ENCODE measurements at regions not wholly inside any gene's neighbourhood (a gene's known extent, or its start where the extent isn't known, plus 50 kb on each side); places are given as distances from the start of the nearest gene placed in this dataset.
"Not testable (repeated sequence)": the region's sequence is repeated elsewhere in the genome, so short reads cannot be mapped to it uniquely, and the experiment has no call there.

DNA sequence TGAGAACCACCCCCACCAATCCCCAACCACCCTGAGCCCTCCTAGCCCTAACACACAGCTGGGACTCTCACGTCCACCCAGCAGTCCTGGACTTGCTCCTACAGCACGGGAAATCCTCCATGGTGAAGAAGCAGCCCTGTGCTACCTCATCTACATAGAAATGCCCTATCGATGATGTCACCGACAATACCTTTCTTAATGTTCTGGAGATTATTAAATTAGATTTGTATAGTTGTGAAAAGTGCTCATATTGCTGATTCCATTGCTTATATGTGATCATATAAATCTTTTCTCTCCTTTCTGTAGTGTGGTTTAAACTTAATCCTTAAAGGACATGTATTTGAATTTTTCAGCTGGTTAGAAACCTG, 97.1 kb downstream of the PPIAL4G start:
- DNase-seq (ENCODE audit: low read depth in 2 of 2): not testable (repeated sequence)

DNA sequence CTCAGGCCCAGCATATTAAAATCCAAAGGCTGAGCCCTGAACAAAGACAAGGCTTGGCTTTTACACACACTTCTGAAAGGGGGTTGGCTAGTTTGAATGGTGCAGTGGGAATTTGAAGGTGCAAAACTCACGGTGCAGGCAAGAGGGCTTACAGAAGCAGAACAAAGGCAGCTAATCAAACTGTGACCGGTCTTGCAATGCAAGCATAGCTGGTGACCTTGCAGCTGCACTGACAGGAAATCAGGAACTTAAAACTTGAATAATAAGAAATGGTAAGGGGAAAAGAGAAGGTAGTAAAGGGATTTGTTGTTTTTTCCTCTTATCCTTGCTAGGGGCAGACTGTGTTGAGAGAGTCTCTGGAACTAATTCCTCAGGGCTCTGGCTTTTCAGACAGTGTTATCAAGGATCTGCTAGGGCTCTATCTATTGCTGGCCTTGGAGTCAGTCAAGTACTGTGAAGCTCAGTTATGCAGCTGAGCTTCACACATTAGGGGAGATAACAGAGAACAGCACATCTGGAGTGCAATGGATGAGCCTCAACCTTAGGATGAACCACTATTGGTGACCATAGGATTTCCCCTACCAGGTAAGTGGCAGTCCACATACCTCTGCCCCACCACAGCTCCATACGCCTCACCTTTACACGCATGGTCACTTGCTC, 97.6 kb downstream of the PPIAL4G start:
- no peak for DNase-seq (ENCODE audit: low read depth in 2 of 2)

DNA sequence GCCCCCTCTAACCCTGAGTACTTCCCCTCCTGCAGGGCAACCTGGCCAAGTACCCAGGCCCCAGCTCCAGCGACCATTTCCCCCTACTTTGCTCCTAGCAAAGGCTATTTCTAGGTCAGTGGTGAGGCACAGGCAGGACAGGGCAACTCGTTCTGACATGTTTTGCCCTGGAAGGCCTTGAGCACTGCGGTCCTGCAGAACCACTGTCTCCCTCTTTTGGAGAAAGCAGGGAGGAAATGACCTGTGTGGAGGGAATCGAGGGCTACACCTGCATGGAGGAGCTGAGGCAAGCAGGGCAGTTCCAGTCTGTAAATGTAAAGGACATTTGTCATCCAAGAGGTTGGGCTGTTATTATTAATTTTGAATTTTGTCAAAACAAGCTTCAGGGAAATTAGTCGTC, 99.1 kb downstream of the PPIAL4G start:
- DNase-seq (ENCODE audit: low read depth in 2 of 2): no peak

DNA sequence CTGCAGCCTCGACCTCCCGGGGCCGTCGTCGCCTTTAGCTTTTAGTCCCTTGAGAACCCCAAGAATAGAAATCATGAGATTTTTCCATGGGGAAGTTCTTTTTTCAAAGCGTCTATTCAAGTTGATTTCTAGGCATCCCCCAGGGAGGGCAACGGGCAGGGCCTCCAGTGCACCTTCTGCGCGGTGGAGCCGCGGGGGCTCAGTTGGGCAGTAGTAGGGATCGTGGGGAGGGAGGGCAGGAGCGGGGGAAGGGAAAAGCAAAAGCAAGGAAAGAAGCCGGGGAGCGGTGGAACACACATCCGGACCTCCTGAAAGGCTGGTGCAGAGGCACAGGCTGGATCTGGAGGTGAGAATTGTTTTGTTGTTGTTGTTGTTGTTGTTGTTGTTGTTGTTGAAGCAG, 103.4 kb downstream of the PPIAL4G start:
- no peak for DNase-seq (ENCODE audit: low read depth in 2 of 2)

DNA sequence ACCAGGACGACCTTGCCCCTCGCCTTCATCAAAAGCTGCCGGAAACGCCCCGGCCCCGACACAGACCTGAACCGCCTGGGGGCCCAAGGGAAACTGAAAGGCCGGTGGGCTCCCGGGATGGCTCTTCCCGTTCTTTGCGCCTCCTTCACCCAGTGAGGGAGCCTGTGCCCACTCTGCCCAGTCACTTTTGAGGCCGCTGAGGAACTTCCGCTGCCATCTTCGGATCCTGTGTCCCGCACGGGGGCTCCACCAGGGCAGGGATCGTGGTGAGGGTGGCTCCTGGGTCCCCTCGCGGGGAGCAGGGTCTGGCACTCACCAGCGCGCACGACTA, 104.0 kb downstream of the PPIAL4G start:
- DNase-seq (ENCODE audit: low read depth in 2 of 2): no peak

DNA sequence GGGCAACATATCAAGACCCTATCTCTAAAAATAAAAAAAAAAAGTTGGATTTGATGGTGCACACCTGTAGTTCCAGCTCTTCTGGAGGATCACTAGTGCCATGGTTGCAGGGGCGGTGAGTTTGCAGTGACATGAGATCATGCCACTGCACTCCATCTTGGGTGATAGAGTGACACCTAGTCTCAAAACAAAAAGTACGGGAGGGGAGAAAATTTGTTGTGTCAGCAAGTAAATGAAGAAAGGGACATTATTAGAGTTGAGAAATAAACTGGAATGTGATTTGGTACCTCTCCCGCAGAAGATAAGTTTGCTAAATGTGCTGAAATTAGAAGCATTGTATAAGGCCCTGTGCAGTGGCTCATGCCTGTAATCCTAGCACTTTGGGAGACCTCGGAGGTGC, 105.1 kb downstream of the PPIAL4G start:
- DNase-seq (ENCODE audit: low read depth in 2 of 2): not testable (repeated sequence)

DNA sequence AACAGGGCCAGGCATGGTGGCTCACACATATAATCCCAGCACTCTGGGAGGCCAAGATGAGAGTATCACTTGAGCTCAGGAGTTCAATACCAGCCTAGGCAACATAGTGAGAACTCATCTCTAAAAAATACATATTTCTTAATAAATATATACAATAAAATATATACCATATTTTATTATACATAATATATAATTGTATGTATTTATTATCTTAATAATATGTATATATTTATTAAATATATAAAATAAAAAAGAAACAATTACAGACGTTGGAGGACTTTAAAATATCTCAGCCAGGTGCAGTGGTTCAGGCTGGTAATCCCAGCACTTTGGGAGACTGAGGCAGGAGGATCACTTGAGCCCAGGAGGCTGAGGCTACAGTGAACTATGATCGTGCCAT, 106.1 kb downstream of the PPIAL4G start:
- not testable (repeated sequence) for DNase-seq (ENCODE audit: low read depth in 2 of 2)

DNA sequence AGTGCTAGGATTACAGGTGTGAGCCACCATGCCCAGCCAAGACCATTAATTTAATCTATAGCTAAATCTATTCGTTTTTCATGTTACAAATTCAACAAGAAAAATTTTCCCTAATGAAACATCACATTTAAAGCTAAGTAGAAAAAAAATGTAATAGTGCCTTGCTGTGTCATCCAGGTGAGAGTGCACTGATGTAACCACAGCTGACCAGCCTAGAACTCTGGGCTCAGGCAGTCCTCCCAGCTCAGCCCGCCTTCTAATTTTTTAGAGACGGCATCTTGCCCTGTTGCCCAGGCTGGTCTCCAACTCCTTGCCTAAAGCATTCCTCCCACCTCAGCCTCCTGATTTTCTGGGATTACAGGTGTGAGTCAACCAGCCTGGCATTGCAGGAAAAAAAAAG, 109.0 kb downstream of the PPIAL4G start:
- no peak for DNase-seq (ENCODE audit: low read depth in 2 of 2)

DNA sequence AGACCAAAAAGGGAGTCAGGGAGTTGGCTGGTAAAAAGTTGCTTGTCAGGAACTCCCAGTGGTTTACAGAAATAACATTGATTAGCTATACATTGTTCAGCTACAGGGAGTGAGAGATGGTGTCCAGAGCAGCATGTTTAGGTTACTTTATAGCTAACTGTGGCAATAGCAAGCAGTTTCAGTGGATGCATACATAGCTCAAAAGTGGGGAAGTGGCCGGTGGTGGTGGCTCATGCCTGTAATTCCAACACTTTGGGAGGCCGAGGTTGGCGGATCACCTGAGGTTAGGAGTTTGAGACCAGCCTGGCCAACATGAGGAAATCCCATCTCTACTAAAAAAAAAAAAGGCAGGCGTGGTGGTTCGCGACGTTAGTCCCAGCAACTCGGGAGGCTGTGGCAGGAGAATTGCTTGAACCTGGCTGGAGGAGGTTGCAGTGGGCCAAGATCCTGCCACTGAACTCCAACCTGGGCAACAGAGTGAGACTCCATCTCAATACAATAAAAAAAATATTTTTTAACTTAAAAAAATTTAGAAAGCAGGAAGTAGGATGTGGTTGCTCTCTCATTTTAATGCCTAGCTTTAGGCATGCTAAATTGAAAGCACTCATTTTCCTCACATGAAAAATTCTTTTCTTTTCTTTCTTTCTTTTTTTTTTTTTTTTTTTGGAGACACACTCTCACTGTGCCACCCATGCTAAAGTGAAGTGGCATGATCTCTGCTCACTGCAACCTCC, 109.7 kb downstream of the PPIAL4G start:
- DNase-seq (ENCODE audit: low read depth in 2 of 2): no peak

DNA sequence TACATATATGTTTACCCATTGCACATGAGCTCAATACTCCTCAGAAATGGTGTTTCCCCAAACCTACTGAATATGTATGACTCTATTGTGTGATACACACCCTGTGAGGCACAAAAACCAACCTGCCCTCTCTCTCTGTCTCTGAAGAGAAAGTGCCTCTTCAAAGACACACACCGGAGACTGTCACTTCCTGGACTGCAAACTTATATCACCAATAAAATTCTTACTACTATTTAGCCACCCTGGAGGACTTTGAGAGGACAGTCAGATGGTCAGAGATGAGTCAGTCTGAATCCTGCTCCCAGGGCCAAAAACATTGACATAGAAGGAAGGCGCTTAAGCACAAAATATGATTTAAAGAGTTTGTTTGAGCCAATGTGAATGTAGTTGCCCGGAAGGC, 110.4 kb downstream of the PPIAL4G start:
- DNase-seq (ENCODE audit: low read depth in 2 of 2): peak in 1 of 2 donors; percentile 16

DNA sequence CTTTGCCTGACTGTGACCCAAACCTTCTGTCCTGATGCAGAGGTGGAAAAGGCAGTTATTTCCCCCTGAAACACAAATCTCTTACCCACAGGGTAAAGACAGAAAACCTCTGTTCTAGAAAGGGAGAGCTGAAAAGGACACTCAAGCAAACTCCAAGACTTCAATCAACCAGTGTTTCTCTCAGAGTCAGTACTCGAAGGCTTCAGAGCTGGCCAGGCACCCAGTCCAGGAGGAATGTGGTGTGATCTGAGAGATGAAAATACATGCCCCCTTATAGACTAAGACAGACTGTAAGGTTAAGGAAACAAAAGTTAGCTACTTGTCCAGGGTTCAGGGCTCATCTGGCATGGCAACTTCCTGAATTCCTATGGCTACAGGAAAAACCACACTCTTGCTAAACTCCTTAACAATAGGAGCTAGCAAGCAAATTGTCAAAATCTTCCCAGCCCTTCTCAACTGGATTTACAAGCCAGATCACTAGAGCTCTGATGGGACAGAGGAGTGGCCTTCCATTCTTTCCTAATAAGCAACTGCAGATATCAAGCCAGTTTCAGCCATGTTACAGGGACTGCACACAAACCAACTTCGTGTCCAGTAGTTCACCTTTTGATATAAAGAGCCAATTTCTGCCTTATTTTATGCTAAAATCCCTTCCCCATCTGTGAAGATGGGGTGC, 110.9 kb downstream of the PPIAL4G start:
- not testable (repeated sequence) for DNase-seq (ENCODE audit: low read depth in 2 of 2)

DNA sequence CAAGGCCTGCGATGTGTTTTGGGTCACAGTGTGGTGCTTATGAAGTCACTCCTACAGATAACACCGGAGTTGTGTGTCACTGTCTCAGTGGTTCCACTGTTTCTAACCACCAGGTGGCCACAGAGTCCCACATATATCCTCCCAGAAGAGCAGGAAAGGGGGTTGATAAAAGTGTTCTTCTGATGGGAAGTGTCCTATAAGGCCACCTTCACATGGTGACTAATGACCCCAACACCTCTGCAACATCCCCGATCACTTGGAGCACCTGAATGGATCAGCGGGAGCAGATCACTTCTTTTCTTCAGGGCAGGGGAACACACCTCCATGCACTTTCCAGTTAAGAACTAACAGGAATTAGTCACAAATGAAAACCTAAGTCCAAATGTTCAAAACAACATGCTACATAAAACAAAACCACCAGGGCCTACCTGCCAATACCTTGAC, 111.5 kb downstream of the PPIAL4G start:
- DNase-seq (ENCODE audit: low read depth in 2 of 2): peak in 1 of 2 donors; percentile 59

DNA sequence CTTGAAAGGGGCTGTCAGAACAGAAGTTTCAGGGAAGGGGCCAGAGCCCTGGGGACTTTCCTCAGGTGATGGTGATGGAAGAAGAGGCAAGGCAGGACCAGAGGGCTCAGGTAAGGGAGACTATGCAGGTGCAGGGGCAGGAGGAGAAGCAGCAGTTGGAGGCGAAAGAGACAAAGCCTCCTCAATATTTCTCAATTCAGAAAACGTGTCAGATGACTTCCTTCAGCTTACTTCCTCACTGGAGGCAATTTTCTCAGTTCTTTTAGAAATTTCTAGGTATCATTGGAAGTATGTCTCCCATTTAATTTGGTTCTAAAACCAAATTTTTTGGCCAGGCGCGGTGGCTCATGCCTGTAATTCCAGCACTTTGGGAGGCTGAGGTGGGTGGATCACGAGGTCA, 112.4 kb downstream of the PPIAL4G start:
- DNase-seq (ENCODE audit: low read depth in 2 of 2): not testable (repeated sequence)

DNA sequence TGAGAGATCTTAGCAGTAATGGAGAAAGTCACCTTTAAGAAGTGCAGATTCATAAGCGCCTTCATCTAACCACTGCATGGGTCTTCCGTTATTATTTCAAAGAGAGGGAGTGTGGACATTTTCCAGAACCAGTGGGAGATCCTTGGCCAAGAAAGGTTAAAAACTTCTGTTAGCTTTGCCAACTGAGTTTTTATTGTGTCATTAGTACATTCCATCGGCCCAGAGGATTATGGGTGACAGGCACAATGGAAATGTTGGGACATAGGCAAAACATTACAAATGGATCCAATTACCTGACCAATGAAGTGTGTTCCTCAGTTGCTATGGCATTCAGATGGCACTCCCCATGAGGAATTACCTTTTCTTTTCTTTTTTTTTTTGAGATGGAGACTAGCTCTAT, 115.5 kb downstream of the PPIAL4G start:
- DNase-seq (ENCODE audit: low read depth in 2 of 2): no peak

DNA sequence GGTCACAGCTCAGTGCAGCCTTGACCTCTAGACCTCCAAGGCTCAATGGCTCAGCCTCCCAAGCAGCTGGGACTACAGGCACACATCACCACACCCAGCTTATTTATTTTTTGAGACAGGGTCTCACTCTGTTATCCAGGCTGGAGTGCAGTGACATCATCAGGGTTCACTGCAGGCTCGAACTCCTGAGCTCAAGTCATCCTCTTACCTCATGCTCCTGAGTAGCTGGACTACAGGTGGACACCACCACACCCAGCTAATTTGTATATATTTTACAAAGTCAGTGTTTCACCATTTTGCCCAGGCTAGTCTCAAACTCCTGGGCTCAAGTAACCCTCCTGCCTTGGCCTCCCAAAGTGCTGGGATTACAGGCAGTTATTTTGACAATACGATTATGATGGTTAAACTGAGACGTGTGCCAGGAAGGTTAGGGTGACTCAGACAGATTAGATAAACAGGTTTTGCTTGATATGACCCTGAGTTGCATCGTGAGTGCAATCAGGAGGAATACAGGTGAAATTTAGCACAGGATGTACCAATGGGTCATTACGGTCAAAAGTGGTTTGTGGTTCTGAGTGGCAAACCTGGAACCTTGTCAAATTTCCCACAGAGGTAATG, 116.9 kb downstream of the PPIAL4G start:
- DNase-seq (ENCODE audit: low read depth in 2 of 2): not testable (repeated sequence)

DNA sequence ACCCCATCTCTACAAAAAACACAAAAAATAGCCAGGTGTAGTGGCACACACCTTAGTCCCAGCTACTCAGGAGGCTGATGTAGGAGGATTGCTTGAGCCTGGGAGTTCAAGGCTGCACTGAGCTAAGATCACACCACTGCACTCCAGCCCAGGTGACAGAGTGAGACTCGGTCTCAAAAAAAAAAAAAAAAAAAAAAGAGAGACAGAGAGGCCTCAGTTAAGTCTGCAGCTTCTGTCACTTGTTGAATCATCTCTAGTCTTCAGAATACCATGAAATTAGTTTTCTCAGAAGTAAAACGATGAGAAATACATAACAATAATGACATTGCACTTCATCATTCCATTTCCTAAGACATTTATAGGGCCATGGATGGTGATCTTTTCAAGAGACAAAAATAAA, 118.0 kb downstream of the PPIAL4G start:
- DNase-seq (ENCODE audit: low read depth in 2 of 2): not testable (repeated sequence)

DNA sequence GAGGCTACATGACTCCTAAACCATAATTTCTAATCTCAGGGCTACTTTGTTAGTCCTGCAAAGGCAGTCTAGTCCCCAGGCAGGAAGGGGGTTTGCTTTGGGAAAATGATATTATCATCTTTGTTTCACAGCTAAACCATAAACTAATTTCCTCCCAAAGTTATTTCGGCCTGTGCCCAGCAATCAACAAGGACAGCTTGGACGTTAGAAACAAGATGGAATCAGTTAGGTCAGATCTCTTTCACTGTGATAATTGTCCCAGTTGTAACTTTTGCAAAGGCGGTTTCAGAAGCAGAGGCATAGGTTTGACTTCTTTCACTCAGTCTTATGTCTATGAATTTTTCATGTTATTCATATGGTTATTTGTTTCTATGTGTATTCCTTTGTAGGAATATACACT, 119.1 kb downstream of the PPIAL4G start:
- not testable (repeated sequence) for DNase-seq (ENCODE audit: low read depth in 2 of 2)

DNA sequence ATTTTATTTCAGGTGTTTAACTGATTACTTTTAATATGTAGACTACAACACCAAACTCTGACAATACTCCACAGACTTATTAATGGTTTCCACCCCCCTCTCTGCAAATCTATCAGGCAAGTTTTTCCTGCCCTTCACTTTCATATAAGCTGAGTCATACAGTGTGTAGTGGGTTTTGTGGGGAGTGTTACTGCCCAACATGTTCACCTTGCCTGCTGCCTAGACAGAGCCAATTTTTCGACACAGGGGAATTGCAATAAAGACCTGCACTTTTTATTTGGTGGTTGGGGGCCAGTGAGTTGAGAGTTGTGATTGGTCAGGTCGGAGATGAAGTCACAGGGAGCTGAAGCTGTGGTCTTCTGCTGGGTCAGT, 119.7 kb downstream of the PPIAL4G start:
- DNase-seq (ENCODE audit: low read depth in 2 of 2): no peak

DNA sequence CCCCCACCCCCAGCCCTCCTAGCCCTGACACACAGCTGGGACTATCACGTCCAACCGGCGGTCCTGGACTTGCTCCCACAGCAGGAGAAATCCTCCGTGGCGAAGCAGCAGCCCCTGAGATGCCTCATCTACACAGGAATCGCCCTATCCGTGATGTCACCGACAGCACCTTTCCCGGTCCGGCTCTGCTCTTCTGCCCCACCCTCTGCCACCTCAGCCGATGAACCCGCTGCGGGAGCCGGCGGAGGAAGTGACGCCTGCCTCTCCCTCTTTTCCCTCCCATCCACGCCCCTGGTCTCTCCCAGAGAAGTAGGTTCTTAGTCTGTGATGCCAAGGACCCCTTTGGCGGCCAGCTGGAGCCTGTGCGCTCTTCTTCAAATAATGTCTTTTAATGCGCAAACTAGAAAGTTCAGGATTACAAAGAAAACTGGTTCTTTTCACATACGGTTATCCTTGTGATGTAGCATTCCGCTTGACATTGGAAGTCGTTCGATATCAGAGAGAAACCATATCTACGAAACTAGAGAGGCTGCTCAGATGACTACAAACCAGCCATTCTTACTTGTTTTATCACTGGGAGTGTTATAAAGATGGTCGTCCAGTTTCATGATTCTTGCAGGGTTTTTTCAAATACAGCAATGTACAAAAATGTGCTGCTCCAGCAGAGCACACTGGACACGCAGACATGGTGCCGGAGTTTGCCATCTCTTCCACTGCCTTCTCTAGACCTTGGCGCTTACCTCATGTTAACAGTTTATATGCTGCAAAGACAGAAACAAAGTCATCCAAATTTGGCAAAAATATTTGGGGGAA, 120.3 kb downstream of the PPIAL4G start:
- DNase-seq (ENCODE audit: low read depth in 2 of 2): peak; percentile 38 to 54

DNA sequence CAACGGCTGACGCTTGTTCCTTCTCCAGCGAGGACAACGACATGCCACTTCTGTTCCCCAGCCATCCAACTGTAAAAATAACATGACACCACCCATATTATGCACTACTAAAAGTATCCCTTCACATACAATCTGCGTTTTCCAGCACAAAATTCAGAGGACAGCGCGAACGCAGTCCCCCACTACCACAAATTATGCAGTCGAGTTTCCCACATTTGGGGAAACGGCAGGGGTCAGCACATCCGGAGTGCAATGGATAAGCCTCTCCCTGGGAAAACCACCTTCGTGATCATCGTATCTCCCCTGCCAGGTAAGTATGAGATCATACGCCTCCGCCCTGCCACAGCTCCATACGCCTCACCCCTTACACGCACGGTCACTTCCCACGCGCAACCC, 120.9 kb downstream of the PPIAL4G start:
- DNase-seq (ENCODE audit: low read depth in 2 of 2): peak in 1 of 2 donors; percentile 27

DNA sequence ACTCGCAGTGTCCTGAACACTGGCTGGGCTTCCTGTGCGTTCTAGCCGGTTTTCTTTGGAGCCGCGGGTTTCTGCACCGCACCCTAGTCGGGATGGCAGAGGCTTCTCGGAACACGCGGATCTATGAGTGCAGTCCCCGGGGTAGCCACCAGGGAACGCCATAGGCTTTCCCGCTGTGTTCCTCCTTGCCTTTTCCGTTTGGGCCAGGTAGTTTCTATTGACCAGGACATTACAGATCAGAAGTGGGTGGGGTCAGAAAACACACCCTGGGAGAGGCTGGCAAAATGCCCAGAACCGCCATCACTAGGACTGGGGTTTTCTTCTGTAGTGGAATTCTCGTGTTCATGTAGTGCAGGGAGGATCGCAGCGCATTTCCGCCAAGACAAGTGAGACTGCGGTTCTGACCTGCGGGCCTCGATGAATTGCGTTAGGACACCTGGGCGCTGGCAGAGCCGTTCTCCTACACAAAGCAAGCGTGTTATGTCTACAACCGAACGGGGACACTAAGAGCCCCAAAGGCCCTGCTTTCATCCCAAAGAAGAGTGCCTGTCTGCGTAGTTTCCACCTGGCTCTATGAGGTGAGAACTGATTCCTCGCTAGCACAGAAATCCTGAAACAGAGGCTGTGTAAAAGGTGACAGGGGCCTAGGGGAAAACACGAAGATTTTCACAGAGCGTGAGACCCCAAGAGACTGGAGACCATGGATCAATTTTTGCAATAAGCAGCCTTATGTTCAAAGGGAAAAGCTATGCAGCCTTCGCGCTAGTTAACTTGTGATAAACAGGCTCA, 121.5 kb downstream of the PPIAL4G start:
- DNase-seq (ENCODE audit: low read depth in 2 of 2): peak in 1 of 2 donors; percentile 41

All from stimulated activated CD4-positive, alpha-beta T cell treated with anti-CD3 and anti-CD28 coated beads, Interleukin-4, amount 100 ng/mL, for 48 hours (primary cell).